ENCODE measurements at regions not wholly inside any gene's neighbourhood (a gene's known extent, or its start where the extent isn't known, plus 50 kb on each side); places are given as distances from the start of the nearest gene placed in this dataset.
"Not testable (repeated sequence)": the region's sequence is repeated elsewhere in the genome, so short reads cannot be mapped to it uniquely, and the experiment has no call there.

GRCh38 chr11:134841972-134842371 is 429.9 kb upstream of the B3GAT1 start:
- DNase-seq, result no peak

DNA sequence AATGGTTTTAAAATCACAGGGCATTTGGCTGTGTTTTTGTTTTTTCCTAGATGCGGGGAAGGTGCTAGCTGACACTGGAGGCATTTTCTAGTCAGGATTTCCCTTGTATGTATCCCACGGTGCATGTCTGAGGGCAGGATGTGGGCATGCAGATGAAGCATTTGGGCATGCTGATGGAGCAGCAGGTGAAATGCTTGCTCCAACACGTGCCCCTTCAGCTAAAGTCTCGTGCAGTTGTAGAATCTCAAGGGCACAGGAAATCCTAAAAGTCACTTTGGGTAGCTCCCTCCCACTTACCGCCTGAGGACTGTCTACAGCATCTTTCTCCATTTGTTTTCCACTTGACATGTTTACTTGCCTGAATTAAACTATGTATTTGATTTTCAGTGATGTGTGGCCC is 429.4 kb upstream of the B3GAT1 start:
- DNase-seq, result no peak

- DNase-seq, result no peak
Measured at GRCh38 chr11:134840945-134841344, 428.9 kb upstream of the B3GAT1 start.

GRCh38 chr11:134840165-134840564 is 428.1 kb upstream of the B3GAT1 start:
- not testable (repeated sequence) for DNase-seq

DNA sequence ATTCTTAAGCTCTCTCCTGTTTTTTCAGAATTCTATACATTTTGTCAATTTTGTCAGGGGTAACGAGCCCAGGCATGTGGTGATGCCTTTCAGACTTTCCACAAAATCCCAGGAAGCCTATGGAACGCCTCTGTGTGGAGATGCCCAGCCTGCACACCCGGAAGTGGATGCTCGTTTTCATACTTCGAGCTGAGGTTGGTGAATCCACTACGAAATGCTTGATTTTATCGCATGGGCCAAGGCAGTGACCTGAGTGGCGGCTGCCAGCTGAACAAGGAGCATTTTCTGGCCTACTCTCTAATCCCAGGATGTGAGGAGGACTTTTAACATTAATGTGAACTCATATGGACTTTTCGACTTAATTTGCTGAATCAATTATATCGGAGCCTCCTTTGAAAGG is 426.7 kb upstream of the B3GAT1 start:
- DNase-seq, result no peak

GRCh38 chr11:134837887-134838232 is 425.8 kb upstream of the B3GAT1 start:
- no peak for DNase-seq

GRCh38 chr11:134837166-134837886 is 425.3 kb upstream of the B3GAT1 start:
- DNase-seq, result no peak

DNA sequence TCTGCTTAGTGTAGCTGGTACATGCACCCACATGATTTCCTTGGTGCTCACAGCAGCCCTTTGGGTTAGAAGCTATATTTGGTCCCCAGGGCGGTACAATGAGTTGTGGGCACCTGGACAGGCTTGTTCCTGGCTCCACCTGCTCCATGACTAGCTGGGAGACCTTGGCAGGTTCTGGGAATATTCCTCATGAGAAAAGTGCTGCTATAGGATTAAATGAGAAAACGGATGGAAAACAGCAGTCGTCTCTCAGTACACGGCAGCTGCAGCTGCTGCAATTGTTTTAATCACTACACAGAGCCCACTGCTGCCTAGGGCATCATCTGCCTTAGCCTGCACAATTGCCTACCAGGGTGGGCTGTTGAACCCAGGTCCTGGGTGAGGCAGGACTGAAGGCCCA is 424.5 kb upstream of the B3GAT1 start:
- no peak for DNase-seq

DNA sequence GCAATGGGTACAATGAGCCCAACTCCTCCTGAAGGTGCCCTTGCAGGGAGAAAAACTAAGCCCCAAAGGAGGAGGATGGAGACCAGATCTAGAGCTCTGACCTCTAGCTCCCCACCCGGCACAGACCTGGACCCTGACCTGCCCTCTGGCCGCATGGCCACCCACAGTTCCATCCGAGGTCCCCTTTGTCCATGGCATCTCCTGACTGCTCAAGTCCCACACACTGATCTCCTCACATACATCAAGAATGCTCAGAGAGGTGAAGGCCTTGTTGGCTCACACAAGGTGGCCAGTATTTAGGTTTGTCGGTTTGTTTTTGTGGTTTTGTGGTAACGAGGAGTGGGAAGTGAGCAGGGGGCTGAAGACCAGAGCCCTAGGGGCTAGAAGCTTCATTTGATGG is 423.5 kb upstream of the B3GAT1 start:
- no peak for DNase-seq

DNA sequence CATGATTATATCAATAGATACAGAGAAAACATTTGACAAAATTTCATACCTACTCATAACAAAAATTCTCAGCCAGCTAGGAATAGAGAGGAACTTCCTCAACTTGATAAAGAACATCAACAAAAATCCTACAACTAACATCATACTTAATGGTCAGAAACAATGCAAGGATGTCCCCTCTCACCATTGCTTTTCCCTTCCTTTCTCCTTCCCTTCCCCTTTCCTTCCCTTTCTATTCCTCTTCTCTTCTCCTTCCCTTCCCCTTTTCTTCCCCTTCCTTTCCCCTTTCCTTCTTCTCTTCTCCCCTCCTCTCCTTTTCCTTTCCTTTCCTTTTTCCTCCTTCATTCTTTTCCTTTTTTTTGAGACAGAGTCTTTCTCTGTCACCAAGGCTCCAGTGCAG is 418.3 kb upstream of the B3GAT1 start:
- DNase-seq, result no peak

GRCh38 chr11:134823970-134824369 is 411.9 kb upstream of the B3GAT1 start:
- no peak for DNase-seq

DNA sequence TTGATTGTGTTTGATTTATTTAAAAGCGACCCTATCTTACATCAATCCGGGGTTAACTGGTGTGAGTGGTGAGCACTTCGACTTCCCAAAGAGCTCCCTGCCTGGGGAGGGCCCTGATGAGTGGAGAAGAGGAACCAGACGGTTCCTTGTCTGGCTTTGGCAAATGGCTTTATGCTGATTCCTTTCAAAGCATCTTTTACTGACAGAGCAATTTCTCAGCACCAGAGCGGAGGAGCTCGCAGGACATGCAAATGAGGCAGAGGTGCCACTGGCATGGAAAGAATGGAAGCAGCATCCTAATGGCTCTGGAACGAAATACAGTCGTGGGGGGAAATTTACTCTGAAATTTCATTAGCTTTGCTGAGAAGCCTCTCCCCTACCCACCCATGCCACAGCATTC is 410.9 kb upstream of the B3GAT1 start:
- DNase-seq, result no peak

DNA sequence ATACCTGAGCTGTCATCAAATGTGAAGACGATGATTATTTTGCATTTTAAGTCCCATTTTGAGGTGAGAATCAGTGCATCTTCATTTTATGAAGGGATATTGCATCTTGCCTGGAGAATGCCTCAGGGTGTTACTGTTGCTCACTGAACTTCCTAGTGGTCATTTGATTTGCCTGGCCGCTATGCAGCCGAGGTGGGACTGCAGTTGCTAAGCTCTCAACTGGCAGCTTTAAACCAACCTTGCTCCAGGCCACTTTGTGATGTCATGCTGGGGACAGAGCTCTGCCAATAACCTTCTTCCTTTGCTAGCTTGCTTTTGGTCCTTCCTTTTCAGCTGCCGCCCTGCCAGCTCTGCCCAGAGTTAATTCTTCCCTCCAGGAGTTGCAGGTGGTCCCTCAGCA is 409.4 kb upstream of the B3GAT1 start:
- no peak for DNase-seq

DNA sequence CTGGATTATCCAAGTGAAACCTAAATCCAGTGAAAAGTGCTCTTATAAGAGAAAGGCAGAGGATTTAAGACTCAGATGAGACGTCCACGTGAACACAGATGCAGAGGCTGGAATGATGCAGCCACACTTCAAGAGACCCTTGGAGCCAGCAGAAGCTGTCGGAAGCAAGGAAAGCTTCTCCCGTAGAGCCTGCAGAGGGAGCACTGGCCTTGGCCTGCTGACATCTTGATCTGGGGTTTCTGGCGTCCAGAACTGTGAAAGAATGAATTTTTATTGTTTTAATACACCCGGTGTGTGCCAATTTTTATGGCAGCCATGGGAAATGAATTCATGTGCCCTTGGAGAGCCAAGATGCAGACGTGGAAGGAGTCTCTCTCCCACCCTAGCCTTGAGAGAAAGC is 407.0 kb upstream of the B3GAT1 start:
- DNase-seq, result no peak

DNA sequence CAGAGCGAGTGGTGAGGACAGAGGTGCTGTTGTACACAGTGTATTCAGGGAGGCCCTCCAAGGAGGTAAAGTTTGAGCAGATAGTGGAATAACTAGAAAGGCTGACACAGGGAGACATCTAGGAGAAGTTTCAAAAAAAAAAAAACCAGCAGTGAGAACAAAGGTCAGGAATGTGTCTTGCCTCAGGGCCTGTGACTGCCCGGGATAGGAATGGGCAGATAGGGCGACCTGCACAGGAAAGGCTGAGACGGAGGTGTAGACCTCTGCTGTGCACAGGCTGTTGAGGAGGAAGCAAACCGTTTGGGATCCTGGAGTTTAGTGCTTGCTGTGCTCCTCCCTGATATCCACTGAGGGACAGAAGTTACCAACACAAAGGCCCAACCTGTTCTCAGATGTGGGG is 406.5 kb upstream of the B3GAT1 start:
- no peak for DNase-seq

GRCh38 chr11:134815404-134815803 is 403.4 kb upstream of the B3GAT1 start:
- DNase-seq, result no peak

DNA sequence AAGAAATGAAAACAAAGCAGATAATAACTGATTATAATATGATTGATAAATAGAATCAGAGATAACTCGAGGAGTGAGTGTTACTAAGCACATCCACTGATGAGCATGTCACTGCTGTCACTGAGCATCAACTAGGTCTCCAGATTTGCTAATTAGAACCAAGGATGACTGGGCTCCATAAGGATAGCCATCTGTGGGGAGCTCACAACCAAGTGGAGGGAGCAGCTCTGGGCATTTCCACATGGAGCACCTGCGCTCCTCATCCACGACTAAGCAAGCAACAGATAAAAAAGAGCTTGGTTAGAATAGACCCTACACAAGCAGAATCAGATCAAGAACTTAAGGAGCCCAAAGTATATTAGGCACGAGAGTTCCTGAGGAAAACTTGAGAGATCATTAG is 396.0 kb upstream of the B3GAT1 start:
- peak; percentile 2 for DNase-seq

GRCh38 chr11:134802598-134802997 is 390.6 kb upstream of the B3GAT1 start:
- no peak for DNase-seq

DNA sequence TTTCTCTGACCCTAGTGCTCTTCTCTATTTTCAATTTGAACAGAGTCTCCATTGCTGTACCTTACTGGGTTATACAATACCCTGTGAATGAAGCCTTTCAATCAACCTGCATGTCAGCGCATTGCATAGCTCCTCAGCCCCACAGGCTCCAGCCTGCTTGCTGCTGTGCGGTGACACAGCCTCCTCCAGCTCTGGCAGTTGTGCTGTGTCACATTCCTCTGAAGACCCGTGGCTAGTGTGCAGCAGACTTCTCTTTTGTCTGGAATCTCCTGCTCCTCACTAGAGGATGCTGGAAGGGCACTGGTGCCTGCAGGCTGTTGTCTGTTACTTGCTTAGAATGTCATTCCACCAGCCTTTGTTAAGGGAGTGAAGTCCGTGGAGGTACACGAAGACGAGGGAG is 390.1 kb upstream of the B3GAT1 start:
- DNase-seq, result no peak

DNA sequence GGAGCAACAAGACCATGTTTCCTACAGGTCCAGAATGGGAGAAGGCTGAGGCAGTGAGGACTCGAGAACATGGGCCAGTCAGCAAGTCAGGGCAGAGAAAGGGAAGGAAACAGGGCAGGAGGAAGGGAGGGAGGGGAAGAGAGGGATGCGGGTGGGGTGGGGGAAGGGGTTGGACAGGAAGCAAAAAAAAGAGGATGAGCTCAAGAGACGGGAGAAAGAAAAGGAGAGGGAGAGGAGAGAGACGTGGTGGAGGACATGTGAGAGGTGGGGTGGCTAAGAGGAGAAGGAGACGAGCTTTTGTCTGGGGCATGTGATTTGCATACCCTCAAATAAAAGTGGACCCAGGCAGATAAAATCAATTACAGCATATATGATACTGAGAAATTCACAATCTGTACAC is 389.5 kb upstream of the B3GAT1 start:
- DNase-seq, result no peak

DNA sequence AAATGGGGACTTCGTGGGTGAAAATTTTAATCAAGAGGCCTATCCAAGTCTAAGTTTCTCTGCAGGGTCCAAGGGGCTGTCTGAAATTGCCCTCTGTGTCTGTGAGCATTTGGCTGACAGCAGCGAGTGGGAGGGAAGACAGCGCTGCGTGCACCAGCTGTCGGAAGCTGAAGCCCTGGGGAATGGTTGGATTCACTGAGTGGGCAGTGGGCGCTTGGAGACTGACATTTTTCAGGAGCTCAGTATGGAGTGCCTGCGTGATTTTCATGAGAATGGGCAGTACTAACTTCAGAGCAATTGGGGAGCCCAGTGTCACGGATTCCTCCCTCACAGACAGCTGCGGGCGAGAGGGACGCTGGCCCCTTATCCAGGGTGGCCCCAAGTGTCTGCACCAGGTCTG is 388.8 kb upstream of the B3GAT1 start:
- DNase-seq, result no peak

DNA sequence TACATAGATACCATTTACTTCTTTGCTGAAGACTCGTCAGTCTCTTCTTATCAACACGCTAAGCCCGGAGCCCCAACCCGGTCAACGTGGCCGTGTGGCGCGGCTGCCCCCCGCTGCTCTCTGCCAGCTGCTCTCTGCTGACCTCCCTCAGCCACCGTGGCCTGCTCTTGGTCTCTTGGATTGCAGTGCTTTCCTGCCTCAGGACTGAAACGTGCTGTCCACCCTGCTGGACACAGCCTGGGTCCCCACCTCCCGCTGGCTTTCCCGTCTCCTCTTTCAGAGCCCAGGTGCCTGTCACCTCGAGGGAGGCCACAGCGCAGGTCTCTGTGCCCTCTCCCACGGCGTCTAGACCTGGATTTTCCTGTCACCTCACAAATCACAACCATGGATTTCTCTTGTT is 388.1 kb upstream of the B3GAT1 start:
- no peak for DNase-seq

GRCh38 chr11:134799386-134799785 is 387.3 kb upstream of the B3GAT1 start:
- no peak for DNase-seq

GRCh38 chr11:134797411-134798089 is 385.5 kb upstream of the B3GAT1 start:
- no peak for DNase-seq

DNA sequence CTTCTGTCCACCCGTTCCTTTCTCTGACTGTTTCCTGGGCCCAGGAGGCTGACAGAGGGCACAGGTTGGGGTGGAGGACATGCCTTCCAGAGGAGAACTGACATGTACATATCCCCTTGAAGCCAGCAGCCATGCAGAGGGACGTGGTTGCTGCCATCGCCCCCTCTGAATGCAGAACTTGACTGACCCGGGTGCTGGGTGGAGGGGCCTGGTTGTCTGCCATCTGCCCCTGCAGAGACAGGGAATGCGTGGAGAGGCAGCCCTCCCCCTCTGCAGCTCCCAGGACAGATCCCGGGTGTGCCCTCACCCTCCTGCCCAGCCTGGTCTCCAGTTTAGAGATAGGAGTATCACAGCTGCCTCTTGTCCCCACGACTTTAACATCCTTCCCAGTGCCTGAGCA is 383.0 kb upstream of the B3GAT1 start:
- DNase-seq, result no peak
